OCI-LY7 (cell line): ENCODE measurements at regions not wholly inside any gene's neighbourhood (a gene's known extent, or its start where the extent isn't known, plus 50 kb on each side); places are given as distances from the start of the nearest gene placed in this dataset.

Source experiments
- BruUV-seq: library from RNA; stranded (reverse); fragments of 400-500 nt; replicated peaks from 2 replicates; lab custom pipeline; 2021; lab: Mats Ljungman, UMichigan
- CTCF ChIA-PET: fragments of 300-600 bp; sonication (Branson Sonifier 250); formaldehyde crosslinking; loops from one replicate; lab custom pipeline; 2022; ENCODE audit warnings: antibody characterized with exemption; ENCODE audit not compliant: unreplicated experiment; lab: Charles Lee
- POLR2A ChIA-PET: fragments of 300-600 bp; sonication (Branson Sonifier 250); formaldehyde crosslinking; loops from one replicate; lab custom pipeline; 2022; ENCODE audit warnings: antibody characterized with exemption; lab: Charles Lee
- DNase-seq: peaks from one replicate; pipeline ENCODE4 v3.0.0-alpha.2; 2015; ENCODE audit warnings: low spot score
- H2AFZ ChIP-seq: fragments of 200-600 bp; sonication (generic), shearing (Covaris generic); 2 replicates; pipeline ENCODE4 v1.6.1; 2014; ENCODE audit warnings: mild to moderate bottlenecking, antibody characterized with exemption, low read length, moderate library complexity
- H3K27ac ChIP-seq: fragments of 200-600 bp; sonication (generic); 2 replicates; pipeline ENCODE4 v1.5.1; 2014; ENCODE audit warnings: mixed run types, low read depth, mild to moderate bottlenecking, moderate library complexity, low read length, inconsistent platforms; ENCODE audit not compliant: poor library complexity, severe bottlenecking
- H3K36me3 ChIP-seq: fragments of 200-600 bp; sonication (generic); 2 replicates; pipeline ENCODE4 v1.6.1; 2014; ENCODE audit warnings: mild to moderate bottlenecking, antibody characterized with exemption, low read length, moderate library complexity, mixed read lengths; ENCODE audit not compliant: insufficient read depth
- H3K4me1 ChIP-seq: fragments of 200-600 bp; sonication (generic); 2 replicates; pipeline ENCODE4 v1.5.1; 2014; ENCODE audit warnings: mild to moderate bottlenecking, low read length; ENCODE audit not compliant: insufficient read depth, poor library complexity, severe bottlenecking
- H3K4me2 ChIP-seq: fragments of 200-600 bp; sonication (generic); 2 replicates; pipeline ENCODE4 v1.6.1; 2014; ENCODE audit warnings: mild to moderate bottlenecking, low read length
- H3K4me3 ChIP-seq: fragments of 200-600 bp; sonication (generic); 2 replicates; pipeline ENCODE4 v1.5.1; 2014; ENCODE audit warnings: mild to moderate bottlenecking, low read depth, low read length; ENCODE audit not compliant: poor library complexity, severe bottlenecking
- H3K79me2 ChIP-seq: fragments of 200-600 bp; sonication (generic); 2 replicates; pipeline ENCODE4 v1.6.1; 2016; ENCODE audit warnings: low read depth, mild to moderate bottlenecking, low read length, moderate library complexity, mixed read lengths; ENCODE audit not compliant: insufficient read depth
- H3K9me2 ChIP-seq: fragments of 200-600 bp; sonication (generic); 2 replicates; pipeline ENCODE4 v1.6.1; 2016; ENCODE audit warnings: mild to moderate bottlenecking, low read length, mixed read lengths; ENCODE audit not compliant: insufficient read depth
- H3K9me3 ChIP-seq: fragments of 200-600 bp; sonication (generic); 2 replicates; pipeline ENCODE4 v1.6.1; 2014; ENCODE audit warnings: mild to moderate bottlenecking, mixed run types, low read length, mixed read lengths
- H4K20me1 ChIP-seq: fragments of 200-600 bp; sonication (generic); 2 replicates; pipeline ENCODE4 v1.6.1; 2014; ENCODE audit warnings: mild to moderate bottlenecking, antibody characterized with exemption, low read length, moderate library complexity, mixed read lengths; ENCODE audit not compliant: insufficient read depth
- EZH2phosphoT487 ChIP-seq: fragments of 200-600 bp; sonication (generic); IDR thresholded peaks from 2 replicates; pipeline ENCODE4 v1.6.1; 2018; ENCODE audit warnings: low read depth, borderline replicate concordance, mild to moderate bottlenecking, mixed run types, antibody characterized with exemption, low read length, moderate library complexity, mixed read lengths
- intact Hi-C: fragments of 100-400 bp; cut with micrococcal nuclease; formaldehyde crosslinking; loops from one replicate; pipeline ENCODE4 v1.10.0; 2022; ENCODE audit not compliant: unreplicated experiment
- TF ChIP-seq, protein P1 (sequence below): fragments of 200-600 bp; sonication (generic); conservative IDR thresholded peaks from 2 replicates; pipeline ENCODE4 v1.5.1; 2014; ENCODE audit warnings: mild to moderate bottlenecking, antibody characterized with exemption, low read length, moderate library complexity, mixed read lengths

DNA sequence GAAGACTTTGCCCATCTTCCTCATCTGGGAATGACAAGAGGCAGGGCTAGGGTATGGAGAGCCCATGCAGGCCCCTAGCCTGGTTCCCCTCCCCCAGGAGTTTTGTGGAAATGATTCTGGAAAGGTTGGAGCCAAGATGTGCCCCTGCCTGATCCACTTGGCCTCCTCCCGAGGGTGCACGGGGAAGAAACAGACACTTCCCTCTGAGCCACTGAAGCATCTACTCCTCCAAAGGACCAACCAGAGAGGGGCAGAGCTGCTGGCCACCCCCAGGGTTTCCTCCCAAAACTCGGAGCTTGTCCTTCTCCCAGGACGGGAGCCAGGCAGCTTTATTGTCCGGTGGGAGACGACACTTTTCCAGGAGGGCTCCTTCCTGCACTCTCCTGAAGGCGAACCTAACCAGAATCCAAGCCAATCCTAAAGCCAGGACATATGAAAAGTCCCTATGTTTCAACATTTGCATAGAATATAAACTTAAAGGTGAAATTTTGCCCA lies 149.2 kb upstream of the COPS8 start:
- BruUV-seq: no TSS peak
- intact Hi-C loops: no loop called here
- ChIA-PET CTCF (no interaction called here), POLR2A (no interaction called here)
- no peaks in the 10 kb centered on the region for H3K9me3 ChIP-seq
- no peak for TF ChIP-seq EZH2phosphoT487
- TF ChIP-seq, protein P1, sequence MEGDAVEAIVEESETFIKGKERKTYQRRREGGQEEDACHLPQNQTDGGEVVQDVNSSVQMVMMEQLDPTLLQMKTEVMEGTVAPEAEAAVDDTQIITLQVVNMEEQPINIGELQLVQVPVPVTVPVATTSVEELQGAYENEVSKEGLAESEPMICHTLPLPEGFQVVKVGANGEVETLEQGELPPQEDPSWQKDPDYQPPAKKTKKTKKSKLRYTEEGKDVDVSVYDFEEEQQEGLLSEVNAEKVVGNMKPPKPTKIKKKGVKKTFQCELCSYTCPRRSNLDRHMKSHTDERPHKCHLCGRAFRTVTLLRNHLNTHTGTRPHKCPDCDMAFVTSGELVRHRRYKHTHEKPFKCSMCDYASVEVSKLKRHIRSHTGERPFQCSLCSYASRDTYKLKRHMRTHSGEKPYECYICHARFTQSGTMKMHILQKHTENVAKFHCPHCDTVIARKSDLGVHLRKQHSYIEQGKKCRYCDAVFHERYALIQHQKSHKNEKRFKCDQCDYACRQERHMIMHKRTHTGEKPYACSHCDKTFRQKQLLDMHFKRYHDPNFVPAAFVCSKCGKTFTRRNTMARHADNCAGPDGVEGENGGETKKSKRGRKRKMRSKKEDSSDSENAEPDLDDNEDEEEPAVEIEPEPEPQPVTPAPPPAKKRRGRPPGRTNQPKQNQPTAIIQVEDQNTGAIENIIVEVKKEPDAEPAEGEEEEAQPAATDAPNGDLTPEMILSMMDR: no peak
- H3K27ac ChIP-seq: no peak overlapping the region
- no peaks in the 10 kb centered on the region for H3K79me2 ChIP-seq
- no peak overlapping the region for H2AFZ ChIP-seq
- DNase-seq: no peak
- H3K36me3 ChIP-seq: no peaks in the 10 kb centered on the region
- H4K20me1 ChIP-seq: no peaks in the 10 kb centered on the region
- no peak overlapping the region for H3K4me2 ChIP-seq
- H3K4me1 ChIP-seq: no peaks in the 10 kb centered on the region
- H3K9me2 ChIP-seq: no peaks in the 10 kb centered on the region
- H3K4me3 ChIP-seq: no peak overlapping the region

DNA sequence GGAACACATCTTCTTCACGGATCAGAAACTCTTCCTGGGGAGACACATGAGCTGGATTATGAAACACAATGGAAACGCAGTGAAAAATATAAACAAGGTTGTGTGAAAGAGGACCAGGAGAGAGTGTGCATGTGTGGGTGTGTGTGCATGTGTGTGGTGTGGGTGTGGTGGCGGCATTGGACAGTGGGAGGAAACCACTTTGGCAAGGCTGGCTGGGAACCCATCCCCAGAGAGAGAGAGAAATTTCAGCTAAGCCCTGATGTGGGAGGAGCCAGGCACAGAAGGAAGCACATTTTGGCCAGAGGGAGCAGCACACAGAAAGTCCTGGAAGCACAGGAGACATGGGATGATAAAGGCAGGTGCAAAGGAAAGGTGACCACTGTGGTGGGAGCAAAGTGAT lies 147.6 kb upstream of the COPS8 start:
- BruUV-seq: no TSS peak
- no peak overlapping the region for H3K27ac ChIP-seq
- no peak overlapping the region for H2AFZ ChIP-seq
- H3K79me2 ChIP-seq: no peaks in the 10 kb centered on the region
- intact Hi-C loops: no loop called here
- no peaks in the 10 kb centered on the region for H3K9me3 ChIP-seq
- ChIA-PET CTCF (no interaction called here), POLR2A (no interaction called here)
- H3K4me2 ChIP-seq: no peak overlapping the region
- H3K9me2 ChIP-seq: no peaks in the 10 kb centered on the region
- H3K4me3 ChIP-seq: no peak overlapping the region
- no peaks in the 10 kb centered on the region for H4K20me1 ChIP-seq
- no peaks in the 10 kb centered on the region for H3K36me3 ChIP-seq
- no peak for DNase-seq
- TF ChIP-seq EZH2phosphoT487: no peak
- TF ChIP-seq, protein P1: no peak
- H3K4me1 ChIP-seq: no peaks in the 10 kb centered on the region

DNA sequence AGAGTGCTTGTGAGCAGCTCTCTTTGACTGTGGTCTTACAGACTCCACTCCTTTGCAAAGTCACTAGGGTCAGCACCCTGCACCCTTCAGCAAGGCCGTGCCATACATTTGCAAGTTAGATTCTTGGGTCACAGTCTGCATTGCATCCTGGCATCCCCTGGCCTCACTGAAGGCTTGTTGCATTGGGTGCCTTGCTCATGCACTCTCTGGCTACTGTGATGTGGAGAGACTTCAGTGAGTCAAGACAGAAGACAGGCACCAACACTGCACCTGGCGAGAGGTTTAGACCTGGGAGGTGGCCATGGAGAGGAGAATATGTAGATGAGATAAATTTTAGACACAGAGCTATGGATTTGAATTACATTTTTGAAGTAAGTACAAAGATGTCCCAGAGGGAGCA lies 146.4 kb upstream of the COPS8 start:
- Histone ChIP-seq H3K36me3 (no peaks in the 10 kb centered on the region), H3K4me3 (no peak overlapping the region), H3K27ac (no peak overlapping the region), H3K4me1 (no peaks in the 10 kb centered on the region), H3K4me2 (no peak overlapping the region), H4K20me1 (no peaks in the 10 kb centered on the region), H3K79me2 (no peaks in the 10 kb centered on the region), H2AFZ (no peak overlapping the region), H3K9me2 (no peaks in the 10 kb centered on the region), H3K9me3 (no peaks in the 10 kb centered on the region)
- POLR2A ChIA-PET: no interaction called here
- intact Hi-C loops: no loop called here
- TF ChIP-seq, protein P1: no peak
- TF ChIP-seq EZH2phosphoT487: no peak
- DNase-seq: no peak
- CTCF ChIA-PET: no interaction called here
- BruUV-seq: no TSS peak
